ENCODE measurements at regions not wholly inside any gene's neighbourhood (a gene's known extent, or its start where the extent isn't known, plus 50 kb on each side); places are given as distances from the start of the nearest gene placed in this dataset.

- DNase-seq (ENCODE audit: low spot score, unreplicated experiment), result no peak
- no peak for TF ChIP-seq CTCF (IDR thresholded peaks at IDR 0.05; ENCODE audit: unreplicated experiment)
- no peak overlapping the region for H3K4me3 Mint-ChIP-seq (ENCODE audit: low read depth)
- no peaks in the 10 kb centered on the region for H3K9me3 Mint-ChIP-seq (ENCODE audit: low read depth)
- no peak overlapping the region for H3K27ac Mint-ChIP-seq
- peaks cover 20% of the 10 kb centered on the region for H3K27me3 Mint-ChIP-seq
- H3K4me1 Mint-ChIP-seq (ENCODE audit: low read depth), result no peaks in the 10 kb centered on the region
- no peaks in the 10 kb centered on the region for H3K36me3 Mint-ChIP-seq (ENCODE audit: insufficient read depth)
These were observed 249.6 kb downstream of the PRDM2 start for GRCh38 chr1:13949546-13949945.

- no peaks in the 10 kb centered on the region for H3K36me3 Mint-ChIP-seq (ENCODE audit: insufficient read depth)
- H3K4me3 Mint-ChIP-seq (ENCODE audit: low read depth), result no peak overlapping the region
- no peak for DNase-seq (ENCODE audit: low spot score, unreplicated experiment)
- H3K9me3 Mint-ChIP-seq (ENCODE audit: low read depth), result no peaks in the 10 kb centered on the region
- H3K4me1 Mint-ChIP-seq (ENCODE audit: low read depth), result no peaks in the 10 kb centered on the region
- peak; percentile 49 for TF ChIP-seq CTCF (IDR thresholded peaks at IDR 0.05; ENCODE audit: unreplicated experiment)
- peaks cover 23% of the 10 kb centered on the region for H3K27me3 Mint-ChIP-seq
- H3K27ac Mint-ChIP-seq, result no peak overlapping the region
These were observed 250.6 kb downstream of the PRDM2 start for GRCh38 chr1:13950637-13951036.

GRCh38 chr1:13951793-13952751 is 252.1 kb downstream of the PRDM2 start:
- DNase-seq (ENCODE audit: low spot score, unreplicated experiment), result no peak
- Mint-ChIP-seq H3K36me3 (ENCODE audit: insufficient read depth) (no peaks in the 10 kb centered on the region), H3K27me3 (peaks cover 26% of the 10 kb centered on the region), H3K4me1 (ENCODE audit: low read depth) (no peaks in the 10 kb centered on the region), H3K4me3 (ENCODE audit: low read depth) (no peak overlapping the region), H3K9me3 (ENCODE audit: low read depth) (no peaks in the 10 kb centered on the region), H3K27ac (no peak overlapping the region)
- no peak for TF ChIP-seq CTCF (IDR thresholded peaks at IDR 0.05; ENCODE audit: unreplicated experiment)

GRCh38 chr1:13952985-13953384 is 253.0 kb downstream of the PRDM2 start:
- Mint-ChIP-seq H3K36me3 (ENCODE audit: insufficient read depth) (no peaks in the 10 kb centered on the region), H3K4me3 (ENCODE audit: low read depth) (no peak overlapping the region), H3K27ac (no peak overlapping the region), H3K27me3 (peaks cover 23% of the 10 kb centered on the region), H3K4me1 (ENCODE audit: low read depth) (no peaks in the 10 kb centered on the region), H3K9me3 (ENCODE audit: low read depth) (no peaks in the 10 kb centered on the region)
- no peak for DNase-seq (ENCODE audit: low spot score, unreplicated experiment)
- no peak for TF ChIP-seq CTCF (IDR thresholded peaks at IDR 0.05; ENCODE audit: unreplicated experiment)

- Mint-ChIP-seq H3K4me3 (ENCODE audit: low read depth) (no peak overlapping the region), H3K27ac (no peak overlapping the region), H3K27me3 (peaks cover 31% of the 10 kb centered on the region), H3K36me3 (ENCODE audit: insufficient read depth) (no peaks in the 10 kb centered on the region), H3K9me3 (ENCODE audit: low read depth) (no peaks in the 10 kb centered on the region), H3K4me1 (ENCODE audit: low read depth) (no peaks in the 10 kb centered on the region)
- DNase-seq (ENCODE audit: low spot score, unreplicated experiment), result no peak
- no peak for TF ChIP-seq CTCF (IDR thresholded peaks at IDR 0.05; ENCODE audit: unreplicated experiment)
These were observed 256.4 kb downstream of the PRDM2 start for GRCh38 chr1:13956393-13956792.
